Hepatocyte (in vitro differentiated cells): ENCODE measurements at regions not wholly inside any gene's neighbourhood (a gene's known extent, or its start where the extent isn't known, plus 50 kb on each side); places are given as distances from the start of the nearest gene placed in this dataset.
A peak's percentile ranks its signal among the peaks of the same experiment; 100 is the strongest.

Source experiments
- DNase-seq: peaks from one replicate; pipeline ENCODE4 v3.0.0-alpha.2; 2016; ENCODE audit warnings: low spot score
- H2AFZ ChIP-seq: fragments of 200-600 bp; sonication (generic); 2 replicates; pipeline ENCODE4 v1.6.0; 2016; ENCODE audit warnings: antibody characterized with exemption, mild to moderate bottlenecking
- H3K27ac ChIP-seq: fragments of 200-600 bp; sonication (generic); 2 replicates; pipeline ENCODE4 v1.5.1; 2016; ENCODE audit warnings: mild to moderate bottlenecking
- H3K27me3 ChIP-seq: fragments of 200-600 bp; sonication (generic); 2 replicates; pipeline ENCODE4 v1.6.1; 2016
- H3K36me3 ChIP-seq: fragments of 200-600 bp; sonication (generic); replicated peaks from 2 replicates; pipeline ENCODE4 v1.5.1; 2016; ENCODE audit warnings: low read depth; ENCODE audit not compliant: insufficient read depth
- H3K4me1 ChIP-seq: fragments of 200-600 bp; sonication (generic); 2 replicates; pipeline ENCODE4 v1.5.1; 2016; ENCODE audit warnings: mild to moderate bottlenecking, moderate library complexity; ENCODE audit not compliant: insufficient read depth
- H3K4me2 ChIP-seq: fragments of 200-600 bp; sonication (generic); 2 replicates; pipeline ENCODE4 v1.6.0; 2016
- H3K4me3 ChIP-seq: fragments of 200-600 bp; sonication (generic); 2 replicates; pipeline ENCODE4 v1.5.1; 2016; ENCODE audit warnings: mild to moderate bottlenecking
- H3K79me2 ChIP-seq: fragments of 200-600 bp; sonication (generic); 2 replicates; pipeline ENCODE4 v1.6.0; 2017; ENCODE audit warnings: mild to moderate bottlenecking
- H3K9me2 ChIP-seq: fragments of 200-600 bp; sonication (generic); replicated peaks from 2 replicates; pipeline ENCODE4 v1.6.0; 2017; ENCODE audit warnings: mild to moderate bottlenecking; ENCODE audit not compliant: insufficient read depth
- H3K9me3 ChIP-seq: fragments of 200-600 bp; sonication (generic); 2 replicates; pipeline ENCODE4 v1.5.1; 2016; ENCODE audit warnings: low read depth, mild to moderate bottlenecking
- H4K20me1 ChIP-seq: fragments of 200-600 bp; sonication (generic); 2 replicates; pipeline ENCODE4 v1.6.0; 2016; ENCODE audit warnings: mild to moderate bottlenecking; ENCODE audit not compliant: insufficient read depth, poor library complexity, severe bottlenecking
- EZH2 ChIP-seq: fragments of 200-600 bp; sonication (generic); IDR thresholded peaks from 2 replicates; pipeline ENCODE4 v1.6.1; 2016; ENCODE audit warnings: antibody characterized with exemption, mild to moderate bottlenecking, borderline replicate concordance
- EZH2phosphoT487 ChIP-seq: fragments of 200-600 bp; sonication (generic); IDR thresholded peaks from one replicate; pipeline ENCODE4 v1.6.1; 2018; ENCODE audit warnings: antibody characterized with exemption, mild to moderate bottlenecking, low read depth, moderate library complexity; ENCODE audit not compliant: unreplicated experiment, severe bottlenecking
- WGBS: methylation state at CpG from one replicate; pipeline ENCODE4 v1.1.6; 2016; ENCODE audit warnings: low lambda C conversion rate; ENCODE audit errors: missing lambda C conversion rate; 5-methylcytosine and 5-hydroxymethylcytosine counted together
- TF ChIP-seq, protein P1 (sequence below): fragments of 200-600 bp; sonication (generic); IDR thresholded peaks from 2 replicates; pipeline ENCODE4 v1.5.1; 2016; ENCODE audit warnings: antibody characterized with exemption, mild to moderate bottlenecking; ENCODE audit not compliant: poor library complexity

- TF ChIP-seq EZH2, result no peak
- TF ChIP-seq, protein P1, sequence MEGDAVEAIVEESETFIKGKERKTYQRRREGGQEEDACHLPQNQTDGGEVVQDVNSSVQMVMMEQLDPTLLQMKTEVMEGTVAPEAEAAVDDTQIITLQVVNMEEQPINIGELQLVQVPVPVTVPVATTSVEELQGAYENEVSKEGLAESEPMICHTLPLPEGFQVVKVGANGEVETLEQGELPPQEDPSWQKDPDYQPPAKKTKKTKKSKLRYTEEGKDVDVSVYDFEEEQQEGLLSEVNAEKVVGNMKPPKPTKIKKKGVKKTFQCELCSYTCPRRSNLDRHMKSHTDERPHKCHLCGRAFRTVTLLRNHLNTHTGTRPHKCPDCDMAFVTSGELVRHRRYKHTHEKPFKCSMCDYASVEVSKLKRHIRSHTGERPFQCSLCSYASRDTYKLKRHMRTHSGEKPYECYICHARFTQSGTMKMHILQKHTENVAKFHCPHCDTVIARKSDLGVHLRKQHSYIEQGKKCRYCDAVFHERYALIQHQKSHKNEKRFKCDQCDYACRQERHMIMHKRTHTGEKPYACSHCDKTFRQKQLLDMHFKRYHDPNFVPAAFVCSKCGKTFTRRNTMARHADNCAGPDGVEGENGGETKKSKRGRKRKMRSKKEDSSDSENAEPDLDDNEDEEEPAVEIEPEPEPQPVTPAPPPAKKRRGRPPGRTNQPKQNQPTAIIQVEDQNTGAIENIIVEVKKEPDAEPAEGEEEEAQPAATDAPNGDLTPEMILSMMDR, result no peak
- TF ChIP-seq EZH2phosphoT487, result no peak
Observed at GRCh38 chr1:187469836-187470235, 641.1 kb downstream of the PLA2G4A start.

DNA sequence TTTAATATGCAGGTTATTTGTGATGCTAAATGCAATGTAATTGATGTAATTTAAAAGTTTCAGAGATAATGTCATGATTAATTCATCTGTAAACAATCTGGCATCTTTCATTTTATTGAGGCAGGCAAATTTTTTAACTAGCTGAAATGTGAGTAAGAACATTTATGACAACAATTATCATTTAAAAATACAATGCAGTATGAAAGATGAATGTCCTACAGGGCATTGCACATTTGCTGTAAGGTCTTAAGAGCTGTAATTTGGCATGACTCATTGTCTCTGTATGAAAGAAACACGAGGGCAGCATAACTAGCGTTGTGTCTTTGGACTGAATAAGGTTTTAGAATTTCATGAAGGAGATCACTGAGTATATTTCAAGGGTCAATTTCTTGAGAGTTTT, 642.8 kb downstream of the PLA2G4A start:
- Histone ChIP-seq H2AFZ (no peak overlapping the region), H3K4me2 (no peak overlapping the region)
- 67% methylated on average over 2 of the region's 2 CpGs for WGBS

More at GRCh38 chr1:187469836-187470235, 641.1 kb downstream of the PLA2G4A start:
- Histone ChIP-seq H2AFZ (no peak overlapping the region), H3K27me3 (no peaks in the 10 kb centered on the region), H3K4me2 (no peak overlapping the region), H3K27ac (no peak overlapping the region), H3K4me3 (no peak overlapping the region), H3K4me1 (no peaks in the 10 kb centered on the region), H3K9me2 (no peaks in the 10 kb centered on the region), H3K36me3 (no peaks in the 10 kb centered on the region), H4K20me1 (no peaks in the 10 kb centered on the region), H3K79me2 (no peaks in the 10 kb centered on the region), H3K9me3 (no peaks in the 10 kb centered on the region)
- 77% methylated on average over 2 of the region's 2 CpGs for WGBS
- no peak for DNase-seq

DNA sequence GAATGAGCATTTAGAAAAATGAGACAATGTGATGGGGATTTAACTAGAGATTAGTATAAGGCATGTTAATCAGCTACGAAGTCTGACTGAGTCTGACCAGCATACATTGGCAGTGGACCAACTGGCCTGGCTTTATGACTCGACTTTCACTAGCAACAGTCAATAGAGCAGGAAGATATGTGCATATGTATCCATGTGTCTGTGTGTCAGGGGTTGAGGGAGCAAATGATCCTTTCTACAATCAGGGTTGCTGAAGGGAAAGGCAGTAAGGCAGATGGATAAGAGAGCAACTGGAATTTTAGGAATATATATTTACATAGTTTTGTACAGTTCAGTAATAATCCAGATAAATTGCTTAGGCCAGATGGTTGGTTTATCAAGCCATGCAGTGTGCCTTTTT, 645.6 kb downstream of the PLA2G4A start:
- Histone ChIP-seq H2AFZ (no peak overlapping the region), H3K4me2 (no peak overlapping the region), H3K4me3 (no peak overlapping the region), H3K27ac (no peak overlapping the region), H3K36me3 (no peaks in the 10 kb centered on the region), H3K9me3 (no peaks in the 10 kb centered on the region), H3K4me1 (no peaks in the 10 kb centered on the region), H4K20me1 (no peaks in the 10 kb centered on the region), H3K79me2 (no peaks in the 10 kb centered on the region), H3K9me2 (no peaks in the 10 kb centered on the region), H3K27me3 (no peaks in the 10 kb centered on the region)
- WGBS, result 63% methylated on average over 2 of the region's 2 CpGs
- TF ChIP-seq EZH2 (no peak), EZH2phosphoT487 (no peak)
- TF ChIP-seq, protein P1, result no peak
- peak; percentile 16 for DNase-seq

More for the DNA sequence above, 642.8 kb downstream of the PLA2G4A start:
- H3K9me3 ChIP-seq, result no peaks in the 10 kb centered on the region
- H3K27me3 ChIP-seq, result no peaks in the 10 kb centered on the region
- no peaks in the 10 kb centered on the region for H3K79me2 ChIP-seq
- no peaks in the 10 kb centered on the region for H3K36me3 ChIP-seq
- H3K9me2 ChIP-seq, result no peaks in the 10 kb centered on the region
- TF ChIP-seq, protein P1, result no peak
- TF ChIP-seq EZH2phosphoT487 (no peak), EZH2 (no peak)
- no peak for DNase-seq
- no peak overlapping the region for H3K27ac ChIP-seq
- H4K20me1 ChIP-seq, result no peaks in the 10 kb centered on the region
- H3K4me3 ChIP-seq, result no peak overlapping the region
- H3K4me1 ChIP-seq, result no peaks in the 10 kb centered on the region

DNA sequence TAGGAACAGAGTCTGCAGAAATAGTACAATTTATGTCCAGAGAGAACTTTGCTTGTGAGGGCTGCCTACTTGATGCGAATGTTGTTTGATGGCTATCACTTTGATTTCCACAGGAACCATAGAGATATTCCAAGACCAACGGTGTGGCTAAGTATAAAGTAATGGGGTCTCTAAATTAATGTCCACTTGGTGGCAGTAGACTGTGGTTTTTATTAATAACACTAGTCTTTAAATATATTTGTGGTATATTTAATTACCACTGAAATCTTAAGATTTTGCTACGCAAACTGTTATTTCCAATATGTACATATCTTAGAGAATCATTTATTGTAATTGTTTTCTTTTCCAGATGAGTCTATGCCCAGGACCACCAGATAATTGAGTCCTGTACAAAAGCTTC, 647.9 kb downstream of the PLA2G4A start:
- H3K4me3 ChIP-seq, result no peak overlapping the region
- TF ChIP-seq EZH2, result no peak
- TF ChIP-seq, protein P1, result peak; percentile 44
- H3K9me3 ChIP-seq, result no peaks in the 10 kb centered on the region
- WGBS, result 86% methylated on average over 3 of the region's 3 CpGs
- no peaks in the 10 kb centered on the region for H3K4me1 ChIP-seq
- DNase-seq, result no peak
- no peaks in the 10 kb centered on the region for H3K36me3 ChIP-seq
- no peaks in the 10 kb centered on the region for H3K9me2 ChIP-seq
- no peak overlapping the region for H2AFZ ChIP-seq
- H3K79me2 ChIP-seq, result no peaks in the 10 kb centered on the region
- H3K27ac ChIP-seq, result no peak overlapping the region
- no peaks in the 10 kb centered on the region for H4K20me1 ChIP-seq
- H3K27me3 ChIP-seq, result no peaks in the 10 kb centered on the region
- no peak overlapping the region for H3K4me2 ChIP-seq
